ENCODE measurements at regions not wholly inside any gene's neighbourhood (a gene's known extent, or its start where the extent isn't known, plus 50 kb on each side); places are given as distances from the start of the nearest gene placed in this dataset.

GRCh38 chr9:89996116-89996515 lies 391.3 kb downstream of the GADD45G start:
- no peak for TF ChIP-seq CTCF (IDR thresholded peaks at IDR 0.05; ENCODE audit: low read length)
- no peak for TF ChIP-seq EZH2 (IDR thresholded peaks at IDR 0.05; ENCODE audit: borderline replicate concordance, low read length)
- no peaks in the 10 kb centered on the region for H3K79me2 ChIP-seq (ENCODE audit: insufficient read depth, low read length)
- no peaks in the 10 kb centered on the region for H3K4me1 ChIP-seq (ENCODE audit: insufficient read depth, low read length, severe bottlenecking)

GRCh38 chr9:89996773-89997172 lies 392.0 kb downstream of the GADD45G start:
- Histone ChIP-seq H3K36me3 (ENCODE audit: insufficient read depth, low read length) (no peaks in the 10 kb centered on the region), H3K27me3 (ENCODE audit: insufficient read depth, low read length) (no peaks in the 10 kb centered on the region; the same call in 1 of the 2 replicates), H3K4me2 (ENCODE audit: low read length) (no peak overlapping the region), H3K4me3 (ENCODE audit: low read depth, low read length, poor library complexity, severe bottlenecking) (no peak overlapping the region), H4K20me1 (ENCODE audit: insufficient read depth, low read length) (no peaks in the 10 kb centered on the region), H3K9me3 (ENCODE audit: low read length) (no peaks in the 10 kb centered on the region), H3K79me2 (ENCODE audit: insufficient read depth, low read length) (no peaks in the 10 kb centered on the region), H3K27ac (ENCODE audit: low read depth, low read length, poor library complexity, severe bottlenecking) (no peak overlapping the region), H3K9me2 (ENCODE audit: low read depth, low read length) (no peaks in the 10 kb centered on the region), H3K9ac (ENCODE audit: low read length) (no peak overlapping the region), H3F3A (ENCODE audit: insufficient read depth, low read length) (no peaks in the 10 kb centered on the region), H3K4me1 (ENCODE audit: insufficient read depth, low read length, severe bottlenecking) (no peaks in the 10 kb centered on the region), H2AFZ (ENCODE audit: low read length) (no peak overlapping the region)
- TF ChIP-seq EZH2 (IDR thresholded peaks at IDR 0.05; ENCODE audit: borderline replicate concordance, low read length) = no peak
- TF ChIP-seq CTCF (IDR thresholded peaks at IDR 0.05; ENCODE audit: low read length) = no peak

More at GRCh38 chr9:89996116-89996515, 391.3 kb downstream of the GADD45G start:
- Histone ChIP-seq H3K27ac (ENCODE audit: low read depth, low read length, poor library complexity, severe bottlenecking) (no peak overlapping the region), H3K36me3 (ENCODE audit: insufficient read depth, low read length) (no peaks in the 10 kb centered on the region), H2AFZ (ENCODE audit: low read length) (no peak overlapping the region), H3K9me2 (ENCODE audit: low read depth, low read length) (no peaks in the 10 kb centered on the region), H3K9me3 (ENCODE audit: low read length) (no peaks in the 10 kb centered on the region), H4K20me1 (ENCODE audit: insufficient read depth, low read length) (no peaks in the 10 kb centered on the region), H3K9ac (ENCODE audit: low read length) (no peak overlapping the region), H3K4me2 (ENCODE audit: low read length) (no peak overlapping the region), H3F3A (ENCODE audit: insufficient read depth, low read length) (no peaks in the 10 kb centered on the region), H3K4me3 (ENCODE audit: low read depth, low read length, poor library complexity, severe bottlenecking) (no peak overlapping the region), H3K27me3 (ENCODE audit: insufficient read depth, low read length) (no peaks in the 10 kb centered on the region; the same call in 1 of the 2 replicates)

DNA sequence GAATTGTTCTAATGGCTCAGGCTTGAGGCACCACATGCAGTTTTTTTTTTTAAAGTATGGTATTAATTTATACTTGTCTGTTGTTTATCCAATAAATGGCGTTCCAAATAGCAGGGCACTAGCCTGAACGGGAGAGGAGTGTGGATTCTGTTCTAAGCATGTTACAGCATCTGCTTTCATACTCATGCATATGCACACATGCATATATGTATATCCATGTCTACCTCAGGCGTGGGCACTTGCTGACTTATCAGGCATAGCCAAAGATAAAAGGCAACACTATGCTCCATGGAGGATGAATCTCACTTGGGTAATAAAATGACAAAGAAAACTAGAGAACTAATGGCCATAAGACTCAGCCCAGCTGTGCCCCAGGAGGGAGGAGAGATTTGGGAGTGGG lies 393.8 kb downstream of the GADD45G start:
- no peak for TF ChIP-seq EZH2 (IDR thresholded peaks at IDR 0.05; ENCODE audit: borderline replicate concordance, low read length)
- TF ChIP-seq CTCF (IDR thresholded peaks at IDR 0.05; ENCODE audit: low read length) = no peak
- no peaks in the 10 kb centered on the region for H3K4me1 ChIP-seq (ENCODE audit: insufficient read depth, low read length, severe bottlenecking)

More for the DNA sequence above, 393.8 kb downstream of the GADD45G start:
- Histone ChIP-seq H3K4me2 (ENCODE audit: low read length) (no peak overlapping the region), H4K20me1 (ENCODE audit: insufficient read depth, low read length) (no peaks in the 10 kb centered on the region), H3K27ac (ENCODE audit: low read depth, low read length, poor library complexity, severe bottlenecking) (no peak overlapping the region), H3K27me3 (ENCODE audit: insufficient read depth, low read length) (peaks cover 3% of the 10 kb centered on the region; the same call in 1 of the 2 replicates), H3K36me3 (ENCODE audit: insufficient read depth, low read length) (no peaks in the 10 kb centered on the region), H3F3A (ENCODE audit: insufficient read depth, low read length) (no peaks in the 10 kb centered on the region), H3K9me2 (ENCODE audit: low read depth, low read length) (no peaks in the 10 kb centered on the region), H3K4me3 (ENCODE audit: low read depth, low read length, poor library complexity, severe bottlenecking) (no peak overlapping the region), H2AFZ (ENCODE audit: low read length) (no peak overlapping the region), H3K9ac (ENCODE audit: low read length) (no peak overlapping the region), H3K9me3 (ENCODE audit: low read length) (no peaks in the 10 kb centered on the region), H3K79me2 (ENCODE audit: insufficient read depth, low read length) (no peaks in the 10 kb centered on the region)

Data from OCI-LY1 (cell line).